ENCODE measurements at regions not wholly inside any gene's neighbourhood (a gene's known extent, or its start where the extent isn't known, plus 50 kb on each side); places are given as distances from the start of the nearest gene placed in this dataset.
A peak's percentile ranks its signal among the peaks of the same experiment; 100 is the strongest.

GRCh38 chr1:108063703-108064102 lies 98.7 kb upstream of the VAV3 start:
- H2AFZ ChIP-seq (ENCODE audit: low read depth, low read length) = no peak overlapping the region
- H3K4me1 ChIP-seq (ENCODE audit: insufficient read depth, low read length) = peaks cover 33% of the 10 kb centered on the region
- no peak overlapping the region for H3K9ac ChIP-seq (ENCODE audit: low read depth, low read length)
- DNase-seq (no peak), ATAC-seq (ENCODE audit: insufficient read depth, low read depth) (peak; percentile 67)
- no peaks in the 10 kb centered on the region for H3K9me3 ChIP-seq (ENCODE audit: insufficient read depth, low read length, severe bottlenecking)
- no peak overlapping the region for H3K4me3 ChIP-seq (ENCODE audit: low read depth in 1 of 2, low read length in 2 of 2)
- no peak for TF ChIP-seq CTCF (IDR thresholded peaks at IDR 0.05; ENCODE audit: borderline replicate concordance, extremely low read depth, low read length, poor library complexity, severe bottlenecking)
- no peak for TF ChIP-seq EZH2 (IDR thresholded peaks at IDR 0.05; ENCODE audit: borderline replicate concordance, low read depth, low read length, severe bottlenecking)
- no peaks in the 10 kb centered on the region for H3K79me2 ChIP-seq (ENCODE audit: insufficient read depth, low read length)
- H4K20me1 ChIP-seq (ENCODE audit: insufficient read depth, low read length) = no peaks in the 10 kb centered on the region
- no peaks in the 10 kb centered on the region for H3K36me3 ChIP-seq (ENCODE audit: insufficient read depth, low read length)
- H3K4me2 ChIP-seq (ENCODE audit: insufficient read depth, low read length) = peak overlapping the region; percentile 32; the same call in 1 of the 2 replicates
- H3K27me3 ChIP-seq (ENCODE audit: insufficient read depth, low read length, poor library complexity) = no peaks in the 10 kb centered on the region
- H3K27ac ChIP-seq (ENCODE audit: low read length) = peak overlapping the region; percentile 27

- ATAC-seq (ENCODE audit: insufficient read depth, low read depth) (no peak), DNase-seq (no peak)
- no peaks in the 10 kb centered on the region for H4K20me1 ChIP-seq (ENCODE audit: insufficient read depth, low read length)
- H3K36me3 ChIP-seq (ENCODE audit: insufficient read depth, low read length) = no peaks in the 10 kb centered on the region
- H3K4me1 ChIP-seq (ENCODE audit: insufficient read depth, low read length) = peaks cover 46% of the 10 kb centered on the region
- H3K9ac ChIP-seq (ENCODE audit: low read depth, low read length) = no peak overlapping the region
- TF ChIP-seq CTCF (IDR thresholded peaks at IDR 0.05; ENCODE audit: borderline replicate concordance, extremely low read depth, low read length, poor library complexity, severe bottlenecking) (no peak), EZH2 (IDR thresholded peaks at IDR 0.05; ENCODE audit: borderline replicate concordance, low read depth, low read length, severe bottlenecking) (no peak)
- no peaks in the 10 kb centered on the region for H3K27me3 ChIP-seq (ENCODE audit: insufficient read depth, low read length, poor library complexity)
- no peak overlapping the region for H3K4me2 ChIP-seq (ENCODE audit: insufficient read depth, low read length)
- H3K9me3 ChIP-seq (ENCODE audit: insufficient read depth, low read length, severe bottlenecking) = no peaks in the 10 kb centered on the region
- no peaks in the 10 kb centered on the region for H3K79me2 ChIP-seq (ENCODE audit: insufficient read depth, low read length)
- no peak overlapping the region for H3K4me3 ChIP-seq (ENCODE audit: low read depth in 1 of 2, low read length in 2 of 2)
- H2AFZ ChIP-seq (ENCODE audit: low read depth, low read length) = no peak overlapping the region
- peak overlapping the region; percentile 22; the same call in 1 of the 2 replicates for H3K27ac ChIP-seq (ENCODE audit: low read length)
Measured at GRCh38 chr1:108059945-108060344, 95.0 kb upstream of the VAV3 start.

GRCh38 chr1:108057541-108057940 lies 92.6 kb upstream of the VAV3 start:
- Histone ChIP-seq H3K9ac (ENCODE audit: low read depth, low read length) (peak overlapping the region; percentile 44), H3K9me3 (ENCODE audit: insufficient read depth, low read length, severe bottlenecking) (no peaks in the 10 kb centered on the region), H3K4me2 (ENCODE audit: insufficient read depth, low read length) (peak overlapping the region; percentile 53), H3K4me1 (ENCODE audit: insufficient read depth, low read length) (peaks cover 33% of the 10 kb centered on the region), H3K27me3 (ENCODE audit: insufficient read depth, low read length, poor library complexity) (no peaks in the 10 kb centered on the region), H3K36me3 (ENCODE audit: insufficient read depth, low read length) (no peaks in the 10 kb centered on the region), H3K4me3 (ENCODE audit: low read depth in 1 of 2, low read length in 2 of 2) (no peak overlapping the region), H3K79me2 (ENCODE audit: insufficient read depth, low read length) (no peaks in the 10 kb centered on the region), H2AFZ (ENCODE audit: low read depth, low read length) (peak overlapping the region; percentile 28), H3K27ac (ENCODE audit: low read length) (peak overlapping the region; percentile 78), H4K20me1 (ENCODE audit: insufficient read depth, low read length) (no peaks in the 10 kb centered on the region)
- TF ChIP-seq EZH2 (IDR thresholded peaks at IDR 0.05; ENCODE audit: borderline replicate concordance, low read depth, low read length, severe bottlenecking) (no peak), CTCF (IDR thresholded peaks at IDR 0.05; ENCODE audit: borderline replicate concordance, extremely low read depth, low read length, poor library complexity, severe bottlenecking) (no peak)
- peak; percentile 97 for ATAC-seq (ENCODE audit: insufficient read depth, low read depth)
- peak; percentile 86 for DNase-seq

Data from DND-41 (cell line).